ENCODE measurements at regions not wholly inside any gene's neighbourhood (a gene's known extent, or its start where the extent isn't known, plus 50 kb on each side); places are given as distances from the start of the nearest gene placed in this dataset.

GRCh38 chr10:65843203-65843602, 1082.6 kb upstream of the LRRTM3 start (continued):
- TF ChIP-seq CREB5 (CRISPR knock-in tag; IDR thresholded peaks at IDR 0.05; ENCODE audit: low read depth) (no peak), PATZ1 (CRISPR knock-in tag; IDR thresholded peaks at IDR 0.05; ENCODE audit: borderline replicate concordance) (no peak)
- TF ChIP-seq, protein P1, sequence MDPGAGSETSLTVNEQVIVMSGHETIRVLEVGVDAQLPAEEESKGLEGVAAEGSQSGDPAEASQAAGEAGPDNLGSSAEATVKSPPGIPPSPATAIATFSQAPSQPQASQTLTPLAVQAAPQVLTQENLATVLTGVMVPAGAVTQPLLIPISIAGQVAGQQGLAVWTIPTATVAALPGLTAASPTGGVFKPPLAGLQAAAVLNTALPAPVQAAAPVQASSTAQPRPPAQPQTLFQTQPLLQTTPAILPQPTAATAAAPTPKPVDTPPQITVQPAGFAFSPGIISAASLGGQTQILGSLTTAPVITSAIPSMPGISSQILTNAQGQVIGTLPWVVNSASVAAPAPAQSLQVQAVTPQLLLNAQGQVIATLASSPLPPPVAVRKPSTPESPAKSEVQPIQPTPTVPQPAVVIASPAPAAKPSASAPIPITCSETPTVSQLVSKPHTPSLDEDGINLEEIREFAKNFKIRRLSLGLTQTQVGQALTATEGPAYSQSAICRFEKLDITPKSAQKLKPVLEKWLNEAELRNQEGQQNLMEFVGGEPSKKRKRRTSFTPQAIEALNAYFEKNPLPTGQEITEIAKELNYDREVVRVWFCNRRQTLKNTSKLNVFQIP (CRISPR knock-in tag; IDR thresholded peaks at IDR 0.05; ENCODE audit: borderline replicate concordance, low read depth): no peak

- no peak for ATAC-seq
- no peak for TF ChIP-seq CREB5 (CRISPR knock-in tag; IDR thresholded peaks at IDR 0.05; ENCODE audit: low read depth)
- no peak for TF ChIP-seq ZNF70 (CRISPR knock-in tag; IDR thresholded peaks at IDR 0.05)
- no peak for TF ChIP-seq ZNF8 (CRISPR knock-in tag; IDR thresholded peaks at IDR 0.05)
- TF ChIP-seq CSDC2 (CRISPR knock-in tag; IDR thresholded peaks at IDR 0.05): no peak
- no peak for TF ChIP-seq OSR1 (CRISPR knock-in tag; IDR thresholded peaks at IDR 0.05)
- TF ChIP-seq GLIS3 (CRISPR knock-in tag; IDR thresholded peaks at IDR 0.05): no peak
- TF ChIP-seq PATZ1 (CRISPR knock-in tag; IDR thresholded peaks at IDR 0.05; ENCODE audit: borderline replicate concordance): no peak
- no peak for TF ChIP-seq ZFP3 (CRISPR knock-in tag; IDR thresholded peaks at IDR 0.05)
- TF ChIP-seq, protein P2, sequence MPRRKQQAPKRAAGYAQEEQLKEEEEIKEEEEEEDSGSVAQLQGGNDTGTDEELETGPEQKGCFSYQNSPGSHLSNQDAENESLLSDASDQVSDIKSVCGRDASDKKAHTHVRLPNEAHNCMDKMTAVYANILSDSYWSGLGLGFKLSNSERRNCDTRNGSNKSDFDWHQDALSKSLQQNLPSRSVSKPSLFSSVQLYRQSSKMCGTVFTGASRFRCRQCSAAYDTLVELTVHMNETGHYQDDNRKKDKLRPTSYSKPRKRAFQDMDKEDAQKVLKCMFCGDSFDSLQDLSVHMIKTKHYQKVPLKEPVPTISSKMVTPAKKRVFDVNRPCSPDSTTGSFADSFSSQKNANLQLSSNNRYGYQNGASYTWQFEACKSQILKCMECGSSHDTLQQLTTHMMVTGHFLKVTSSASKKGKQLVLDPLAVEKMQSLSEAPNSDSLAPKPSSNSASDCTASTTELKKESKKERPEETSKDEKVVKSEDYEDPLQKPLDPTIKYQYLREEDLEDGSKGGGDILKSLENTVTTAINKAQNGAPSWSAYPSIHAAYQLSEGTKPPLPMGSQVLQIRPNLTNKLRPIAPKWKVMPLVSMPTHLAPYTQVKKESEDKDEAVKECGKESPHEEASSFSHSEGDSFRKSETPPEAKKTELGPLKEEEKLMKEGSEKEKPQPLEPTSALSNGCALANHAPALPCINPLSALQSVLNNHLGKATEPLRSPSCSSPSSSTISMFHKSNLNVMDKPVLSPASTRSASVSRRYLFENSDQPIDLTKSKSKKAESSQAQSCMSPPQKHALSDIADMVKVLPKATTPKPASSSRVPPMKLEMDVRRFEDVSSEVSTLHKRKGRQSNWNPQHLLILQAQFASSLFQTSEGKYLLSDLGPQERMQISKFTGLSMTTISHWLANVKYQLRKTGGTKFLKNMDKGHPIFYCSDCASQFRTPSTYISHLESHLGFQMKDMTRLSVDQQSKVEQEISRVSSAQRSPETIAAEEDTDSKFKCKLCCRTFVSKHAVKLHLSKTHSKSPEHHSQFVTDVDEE (CRISPR knock-in tag; IDR thresholded peaks at IDR 0.05): no peak
- no peak for TF ChIP-seq ZC3H10 (CRISPR knock-in tag; IDR thresholded peaks at IDR 0.05)
- TF ChIP-seq ESRRG (CRISPR knock-in tag; IDR thresholded peaks at IDR 0.05): no peak
- TF ChIP-seq, protein P1 (CRISPR knock-in tag; IDR thresholded peaks at IDR 0.05; ENCODE audit: borderline replicate concordance, low read depth): no peak
- no peak for TF ChIP-seq ZFP30 (CRISPR knock-in tag; IDR thresholded peaks at IDR 0.05)
- TF ChIP-seq ARNTL (CRISPR knock-in tag; IDR thresholded peaks at IDR 0.05; ENCODE audit: borderline replicate concordance, low read depth): no peak
- no peak for TF ChIP-seq TCF4 (CRISPR knock-in tag; IDR thresholded peaks at IDR 0.05; ENCODE audit: borderline replicate concordance)
These were observed 1079.9 kb upstream of the LRRTM3 start for GRCh38 chr10:65845916-65846315.

GRCh38 chr10:65846541-65846940, 1079.3 kb upstream of the LRRTM3 start:
- no peak for TF ChIP-seq RARB (CRISPR knock-in tag; IDR thresholded peaks at IDR 0.05)
- TF ChIP-seq OSR1 (CRISPR knock-in tag; IDR thresholded peaks at IDR 0.05): no peak
- TF ChIP-seq ARNTL (CRISPR knock-in tag; IDR thresholded peaks at IDR 0.05; ENCODE audit: borderline replicate concordance, low read depth): no peak
- TF ChIP-seq ZNF70 (CRISPR knock-in tag; IDR thresholded peaks at IDR 0.05): no peak
- TF ChIP-seq ZFP3 (CRISPR knock-in tag; IDR thresholded peaks at IDR 0.05): no peak
- TF ChIP-seq ESRRG (CRISPR knock-in tag; IDR thresholded peaks at IDR 0.05): no peak
- TF ChIP-seq TCF4 (CRISPR knock-in tag; IDR thresholded peaks at IDR 0.05; ENCODE audit: borderline replicate concordance): no peak
- TF ChIP-seq, protein P1 (CRISPR knock-in tag; IDR thresholded peaks at IDR 0.05; ENCODE audit: borderline replicate concordance, low read depth): no peak
- no peak for TF ChIP-seq TOX (CRISPR knock-in tag; IDR thresholded peaks at IDR 0.05; ENCODE audit: borderline replicate concordance)
- TF ChIP-seq GLIS3 (CRISPR knock-in tag; IDR thresholded peaks at IDR 0.05): no peak
- no peak for ATAC-seq
